Right kidney (tissue), 1 donor: ENCODE measurements at regions not wholly inside any gene's neighbourhood (a gene's known extent, or its start where the extent isn't known, plus 50 kb on each side); places are given as distances from the start of the nearest gene placed in this dataset.

Experiments
- DNase-seq: peaks from one replicate; pipeline ENCODE4 v3.0.0-alpha.2; 2016

DNA sequence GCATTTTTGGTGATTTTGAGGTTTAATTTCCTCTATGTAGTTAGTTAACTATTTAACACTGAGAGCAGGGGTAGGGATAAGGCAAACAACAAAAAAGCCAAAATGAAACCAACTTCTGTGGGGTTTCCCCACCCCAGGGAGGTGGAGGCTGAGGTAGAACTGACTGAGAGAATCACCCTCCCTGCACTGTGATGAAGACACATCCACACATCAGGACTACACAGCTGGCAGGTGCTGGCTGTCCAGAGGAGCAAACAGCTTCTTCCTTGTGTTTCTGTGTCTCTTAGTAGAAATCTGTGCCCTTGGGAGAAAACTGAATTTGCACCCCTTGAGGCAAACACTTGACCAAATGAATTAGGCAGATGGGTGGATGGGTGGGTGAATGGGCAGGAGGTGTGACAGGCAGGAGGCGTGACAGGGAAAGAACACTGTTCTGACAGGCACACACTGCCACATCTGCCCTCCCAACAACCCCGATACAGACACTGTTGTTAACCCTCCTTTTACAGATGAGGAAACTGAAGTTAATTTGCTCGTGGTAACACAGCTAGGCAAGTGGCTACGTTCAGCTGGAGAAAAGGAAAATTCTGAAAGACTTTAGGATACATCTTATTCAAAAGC lies 62.9 kb upstream of the AMZ2 start:
- DNase-seq: no peak

DNA sequence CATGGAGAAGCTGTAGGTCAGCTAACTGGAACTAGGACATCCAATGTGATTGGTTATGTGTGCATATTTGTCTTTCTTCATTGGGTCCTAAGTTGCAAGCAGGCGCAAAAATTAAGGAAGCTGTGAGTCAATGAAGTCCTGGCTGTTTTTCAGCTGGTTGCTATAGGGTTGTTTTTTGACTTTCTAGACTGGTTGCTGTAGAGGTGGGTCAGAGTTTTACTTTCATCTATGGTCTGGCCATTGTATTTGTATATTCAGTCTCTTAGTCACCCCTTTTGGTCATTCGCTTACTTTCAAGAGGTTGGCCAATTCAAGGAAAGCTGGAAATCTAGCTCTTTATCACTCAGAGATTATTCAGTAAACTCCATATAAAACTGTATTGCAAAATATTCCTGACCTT lies 62.0 kb upstream of the AMZ2 start:
- DNase-seq: no peak

DNA sequence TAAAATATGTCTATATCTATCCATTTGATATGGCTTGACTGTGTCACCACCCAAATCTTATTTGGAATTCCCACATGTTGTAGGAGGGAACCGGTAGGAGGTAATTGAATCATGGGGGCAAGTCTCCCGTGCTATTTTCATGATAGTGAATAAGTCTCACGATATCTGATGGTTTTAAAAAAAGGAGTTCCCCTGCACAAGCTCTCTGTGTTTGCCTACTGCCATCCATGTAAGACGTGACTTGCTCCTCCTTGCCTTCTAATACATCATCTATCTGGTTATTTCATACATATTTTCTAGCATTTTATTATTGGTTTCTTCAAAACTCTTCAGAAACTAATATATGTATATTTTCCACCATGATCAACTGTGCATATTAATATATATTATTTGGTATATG lies 57.3 kb upstream of the AMZ2 start:
- no peak for DNase-seq

DNA sequence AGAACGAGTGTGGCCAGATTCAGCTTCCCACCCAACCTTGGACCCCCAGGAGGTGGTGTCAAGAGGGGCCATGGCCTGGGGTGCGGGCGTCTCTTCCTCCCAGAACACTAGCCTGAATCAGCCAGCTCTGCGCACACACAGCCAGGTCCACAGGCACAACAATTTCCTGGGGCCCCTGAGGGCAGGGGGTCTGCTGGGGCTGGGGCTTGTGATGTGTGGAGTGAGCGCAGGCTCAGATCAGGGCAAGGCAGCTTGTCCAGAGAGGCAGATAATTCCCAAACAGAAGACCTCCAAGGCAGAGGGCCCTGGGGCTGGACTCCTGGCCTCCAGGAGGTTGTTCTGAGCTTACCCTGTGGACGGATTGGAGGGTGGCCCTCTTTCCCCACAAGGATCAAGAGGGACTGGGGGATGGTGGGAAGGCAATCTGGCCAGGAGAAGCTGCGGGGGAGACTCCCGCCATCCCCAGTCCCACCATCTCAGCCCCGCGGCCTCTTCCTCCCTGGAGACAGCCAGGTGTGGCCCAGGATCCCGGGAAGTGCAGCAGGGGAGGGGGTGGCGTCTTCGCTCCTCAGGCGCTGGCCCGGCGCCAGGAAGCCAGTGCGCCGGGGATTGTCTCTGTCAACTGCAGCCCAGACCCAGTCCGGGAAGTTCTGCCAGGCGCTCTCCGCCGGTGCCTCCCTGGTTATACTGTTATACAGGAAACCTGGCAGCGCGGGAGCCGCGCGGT lies 52.0 kb upstream of the AMZ2 start:
- peak; percentile 61 for DNase-seq

DNA sequence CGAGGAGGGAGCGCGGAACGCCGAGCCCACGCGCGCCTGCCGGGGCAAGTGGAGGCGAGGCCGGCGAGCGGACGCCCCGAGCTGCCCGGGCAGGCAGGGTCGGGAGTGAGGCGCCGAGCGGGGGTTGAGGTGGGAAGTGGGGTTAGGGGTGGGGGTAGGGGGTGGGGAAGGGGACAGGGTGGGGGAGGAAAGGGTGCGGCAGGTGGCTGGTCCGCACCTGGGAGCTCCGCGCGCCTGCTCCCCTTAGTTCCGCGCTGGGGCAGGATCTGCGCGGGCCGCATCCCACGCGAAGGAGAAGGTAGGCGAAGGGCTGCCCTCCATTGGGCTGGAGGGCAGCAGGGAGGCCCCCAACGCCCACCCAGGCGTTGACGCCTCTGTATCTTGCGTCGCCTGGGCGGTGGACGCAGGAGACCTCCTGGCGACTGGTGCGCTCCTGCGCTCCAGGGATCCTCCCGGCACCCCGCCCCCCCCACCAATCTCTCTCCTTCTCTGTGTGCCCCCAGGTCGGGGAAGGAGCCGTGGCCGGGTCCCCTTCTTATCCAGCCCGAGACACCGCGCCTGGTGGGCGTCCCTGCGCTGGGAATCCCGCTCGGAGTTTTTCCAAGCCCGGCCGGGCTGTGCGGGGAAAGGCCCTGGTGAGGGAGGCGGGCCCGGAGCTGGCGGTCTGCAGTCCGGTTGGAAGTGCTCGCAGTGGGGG lies 51.3 kb upstream of the AMZ2 start:
- no peak for DNase-seq

DNA sequence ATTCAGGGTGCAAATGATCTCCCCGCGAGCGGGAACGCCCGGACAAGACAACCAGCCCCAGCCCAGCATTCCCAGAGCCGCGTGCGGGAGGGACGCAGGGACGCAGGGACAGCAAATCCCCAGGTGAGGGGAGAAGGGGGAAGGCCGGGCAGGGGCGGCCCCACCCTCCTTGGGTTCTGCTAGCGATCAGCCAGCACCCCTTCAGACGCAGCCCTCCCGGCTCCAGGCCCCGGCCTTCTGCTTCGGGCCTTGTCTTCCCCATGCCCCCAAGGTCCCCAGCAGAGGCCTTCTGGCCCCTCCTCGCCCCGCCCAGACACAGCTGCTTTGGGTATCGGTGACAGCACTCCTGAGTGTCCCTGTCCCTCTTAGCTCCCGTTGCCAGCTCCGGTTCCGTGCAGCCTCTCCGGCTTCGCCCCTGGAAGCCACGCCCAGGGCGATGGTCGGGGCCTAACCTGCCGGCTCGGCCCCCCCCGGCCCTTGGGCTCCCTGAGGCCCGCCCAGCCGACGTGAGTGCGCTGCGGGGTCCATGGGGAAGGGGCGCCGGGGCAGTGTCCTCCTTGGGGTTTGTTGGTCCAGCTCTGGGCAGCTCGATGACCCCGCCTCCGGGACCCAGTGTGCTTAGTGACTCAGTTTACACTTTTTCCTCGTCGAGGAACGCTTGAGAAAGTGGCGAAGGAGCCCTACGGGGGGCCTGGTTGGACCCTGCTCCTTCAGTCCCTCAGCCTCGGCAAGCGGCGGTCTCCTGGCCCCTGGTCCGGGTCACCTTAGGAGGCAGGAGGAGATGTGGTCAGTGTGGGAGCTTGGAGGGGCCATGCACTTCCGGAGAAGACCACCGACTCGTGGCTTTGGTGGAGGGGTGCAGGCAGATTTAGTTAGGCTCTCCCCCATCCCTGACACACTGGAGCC lies 50.5 kb upstream of the AMZ2 start:
- DNase-seq: peak; percentile 59

DNA sequence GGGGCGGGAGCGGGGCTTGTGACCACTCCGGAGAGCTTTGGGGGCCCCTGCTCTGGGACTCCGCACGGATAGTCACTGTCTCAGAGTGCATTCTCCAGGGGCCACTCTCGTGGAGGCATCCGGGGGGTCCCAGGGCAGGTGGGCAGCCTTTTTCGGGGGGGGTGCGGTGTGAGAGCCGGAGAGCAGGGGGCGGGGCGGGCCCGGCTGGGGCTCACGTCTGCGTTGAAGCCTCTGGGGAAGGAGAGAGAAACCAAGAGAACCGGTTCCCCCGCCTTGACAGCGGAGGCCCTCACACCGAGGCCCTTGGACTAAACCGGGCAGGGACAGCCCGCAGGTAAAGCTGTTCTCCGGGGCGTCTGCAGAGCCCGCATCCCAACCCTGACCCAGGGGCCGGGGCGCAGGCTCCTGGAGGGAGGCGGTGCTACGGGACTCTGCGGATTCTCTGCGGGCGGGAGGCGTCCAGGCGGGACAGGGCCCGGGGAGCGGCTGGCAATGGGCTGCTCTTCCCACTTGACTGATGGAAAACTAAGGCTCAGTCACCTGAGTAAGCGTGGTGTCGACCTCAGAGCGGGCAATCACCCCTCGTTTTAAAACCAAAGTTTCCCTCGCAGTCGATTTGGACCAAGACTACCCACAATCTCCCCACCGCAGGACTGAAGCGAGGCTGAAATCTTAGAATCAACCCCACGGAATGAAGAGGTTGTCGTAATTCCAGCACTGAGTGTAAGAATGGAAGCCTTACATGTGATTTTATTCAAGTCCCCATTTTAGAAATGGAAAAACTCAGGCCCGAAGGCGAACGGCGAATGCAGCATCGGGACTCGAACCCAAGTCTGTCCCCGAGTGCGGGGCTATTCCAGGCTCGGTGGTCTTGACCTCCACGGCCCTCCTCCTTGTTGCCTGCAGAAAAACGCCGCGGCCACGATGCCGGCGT lies 49.6 kb upstream of the AMZ2 start:
- DNase-seq: peak; percentile 28
